Gastroesophageal sphincter (tissue), 4 donors: ENCODE measurements at regions not wholly inside any gene's neighbourhood (a gene's known extent, or its start where the extent isn't known, plus 50 kb on each side); places are given as distances from the start of the nearest gene placed in this dataset.

Experiments
- ATAC-seq: fragments of 150-250 bp; one replicate; pipeline ENCODE4 v1.9.1; 2016; ENCODE audit warnings: mild to moderate bottlenecking, moderate library complexity
- H3K27ac ChIP-seq, 4 donors: fragments of 200-600 bp; sonication (generic) in 3 of 4; 1 replicate in 3 of 4; 2 replicates in 1 of 4; pipeline ENCODE4 v1.5.1; 2016 to 2019
- H3K27me3 ChIP-seq: fragments of 200-600 bp; sonication (generic); one replicate; pipeline ENCODE4 v1.5.1; 2019
- H3K36me3 ChIP-seq, 2 donors: fragments of 200-600 bp; sonication (generic); one replicate each; pipeline ENCODE4 v1.5.1; 2019; ENCODE audit warnings: control low read depth in 1 of 2
- H3K4me1 ChIP-seq, 3 donors: fragments of 200-600 bp; sonication (generic); 1 replicate in 2 of 3; 2 replicates in 1 of 3; pipeline ENCODE4 v1.5.1; 2016 to 2019; ENCODE audit warnings: control low read depth in 2 of 3
- H3K4me3 ChIP-seq, 2 donors: fragments of 200-600 bp; sonication (generic); one replicate each; pipeline ENCODE4 v1.5.1; 2019; ENCODE audit warnings: mild to moderate bottlenecking in 1 of 2, moderate library complexity in 1 of 2
- H3K9me3 ChIP-seq, 3 donors: fragments of 200-600 bp; sonication (generic); one replicate each; pipeline ENCODE4 v1.5.1; 2017 to 2019; ENCODE audit warnings: control low read depth in 2 of 3
- EP300 ChIP-seq: sonication (generic); formaldehyde crosslinking; IDR thresholded peaks from one replicate; pipeline ENCODE4 v1.6.1; 2017; ENCODE audit warnings: antibody characterized with exemption, mild to moderate bottlenecking
- POLR2A ChIP-seq, 2 donors: fragments of 450-650 bp; IDR thresholded peaks; one replicate each; pipeline ENCODE4 v1.6.1; 2017; ENCODE audit warnings: antibody characterized with exemption in 2 of 2, mild to moderate bottlenecking in 2 of 2, moderate library complexity in 1 of 2
- POLR2AphosphoS5 ChIP-seq: sonication (generic); formaldehyde crosslinking; IDR thresholded peaks from one replicate; pipeline ENCODE4 v1.6.1; 2017; ENCODE audit warnings: antibody characterized with exemption
- WGBS, 2 donors: methylation state at CpG; one replicate each; pipeline ENCODE4 v1.1.5; 2018; ENCODE audit warnings: low coverage in 1 of 2; 5-methylcytosine and 5-hydroxymethylcytosine counted together
- TF ChIP-seq, protein P1 (sequence below), 4 experiments: fragments of 200-600 bp in 2 of 4; fragments of 450-650 bp in 2 of 4; sonication (generic) in 1 of 4; IDR thresholded peaks; one replicate each; pipeline ENCODE4 v1.5.1; 2017 to 2019; ENCODE audit warnings: antibody characterized with exemption in 4 of 4, mild to moderate bottlenecking in 2 of 4, moderate library complexity in 2 of 4

DNA sequence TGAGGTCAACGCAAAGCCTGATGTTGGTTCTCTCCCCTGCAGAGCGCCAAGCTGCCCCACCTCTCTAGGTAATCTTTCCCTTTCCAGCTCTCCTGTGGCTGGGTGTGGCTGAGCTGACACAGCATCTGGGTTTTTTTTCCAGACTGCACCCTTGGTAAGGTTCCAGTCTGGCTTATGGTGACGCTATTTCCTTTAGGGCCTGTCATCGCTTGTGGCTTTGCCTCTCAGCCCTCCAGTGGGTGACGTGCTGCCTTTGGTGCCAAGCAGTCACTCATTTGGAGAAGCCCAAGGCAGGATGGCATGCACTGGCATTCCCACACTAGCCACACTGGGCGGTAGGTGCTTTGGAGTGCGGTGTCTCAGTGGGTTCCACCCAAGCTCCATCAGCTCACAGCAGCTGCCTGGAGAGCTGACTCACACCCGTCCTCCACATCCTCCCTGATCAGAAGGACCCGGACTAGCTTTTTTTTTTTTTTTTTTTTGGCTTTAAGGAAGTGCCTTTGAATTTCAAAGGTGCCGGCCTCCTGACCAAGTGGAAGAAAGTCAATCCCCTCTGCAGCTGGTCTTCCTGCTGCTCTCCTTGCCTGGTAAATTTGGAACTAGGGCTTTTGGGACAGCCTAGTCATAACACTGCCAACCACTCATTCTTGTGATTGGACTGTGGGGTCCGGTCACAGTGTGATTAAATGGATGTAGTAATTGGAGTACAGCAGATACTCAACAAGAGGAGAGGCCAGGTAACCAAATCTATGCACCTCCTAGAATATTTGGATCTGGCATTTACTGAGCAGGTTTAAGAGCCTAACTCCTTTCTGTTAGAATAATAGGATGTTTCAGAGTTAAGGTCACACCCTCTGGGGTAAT, 153.6 kb downstream of the CD83 start:
- no peak for TF ChIP-seq POLR2AphosphoS5
- no peak for TF ChIP-seq POLR2A (IDR thresholded peaks at IDR 0.05)
- no peak for TF ChIP-seq EP300
- TF ChIP-seq, protein P1, sequence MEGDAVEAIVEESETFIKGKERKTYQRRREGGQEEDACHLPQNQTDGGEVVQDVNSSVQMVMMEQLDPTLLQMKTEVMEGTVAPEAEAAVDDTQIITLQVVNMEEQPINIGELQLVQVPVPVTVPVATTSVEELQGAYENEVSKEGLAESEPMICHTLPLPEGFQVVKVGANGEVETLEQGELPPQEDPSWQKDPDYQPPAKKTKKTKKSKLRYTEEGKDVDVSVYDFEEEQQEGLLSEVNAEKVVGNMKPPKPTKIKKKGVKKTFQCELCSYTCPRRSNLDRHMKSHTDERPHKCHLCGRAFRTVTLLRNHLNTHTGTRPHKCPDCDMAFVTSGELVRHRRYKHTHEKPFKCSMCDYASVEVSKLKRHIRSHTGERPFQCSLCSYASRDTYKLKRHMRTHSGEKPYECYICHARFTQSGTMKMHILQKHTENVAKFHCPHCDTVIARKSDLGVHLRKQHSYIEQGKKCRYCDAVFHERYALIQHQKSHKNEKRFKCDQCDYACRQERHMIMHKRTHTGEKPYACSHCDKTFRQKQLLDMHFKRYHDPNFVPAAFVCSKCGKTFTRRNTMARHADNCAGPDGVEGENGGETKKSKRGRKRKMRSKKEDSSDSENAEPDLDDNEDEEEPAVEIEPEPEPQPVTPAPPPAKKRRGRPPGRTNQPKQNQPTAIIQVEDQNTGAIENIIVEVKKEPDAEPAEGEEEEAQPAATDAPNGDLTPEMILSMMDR (IDR thresholded peaks at IDR 0.05), result no peak
- no peaks in the 10 kb centered on the region for H3K27me3 ChIP-seq
- H3K27ac ChIP-seq, result no peak overlapping the region
- H3K4me1 ChIP-seq, result peaks cover 0 to 15% (median 7%) of the 10 kb centered on the region in 3 donors
- no peaks in the 10 kb centered on the region for H3K36me3 ChIP-seq
- H3K4me3 ChIP-seq, result no peak overlapping the region
- WGBS, 2 donors, result 76 to 97% methylated on average over 5 to 11 of the region's 11 CpGs
- ATAC-seq, result no peak
- no peaks in the 10 kb centered on the region for H3K9me3 ChIP-seq

DNA sequence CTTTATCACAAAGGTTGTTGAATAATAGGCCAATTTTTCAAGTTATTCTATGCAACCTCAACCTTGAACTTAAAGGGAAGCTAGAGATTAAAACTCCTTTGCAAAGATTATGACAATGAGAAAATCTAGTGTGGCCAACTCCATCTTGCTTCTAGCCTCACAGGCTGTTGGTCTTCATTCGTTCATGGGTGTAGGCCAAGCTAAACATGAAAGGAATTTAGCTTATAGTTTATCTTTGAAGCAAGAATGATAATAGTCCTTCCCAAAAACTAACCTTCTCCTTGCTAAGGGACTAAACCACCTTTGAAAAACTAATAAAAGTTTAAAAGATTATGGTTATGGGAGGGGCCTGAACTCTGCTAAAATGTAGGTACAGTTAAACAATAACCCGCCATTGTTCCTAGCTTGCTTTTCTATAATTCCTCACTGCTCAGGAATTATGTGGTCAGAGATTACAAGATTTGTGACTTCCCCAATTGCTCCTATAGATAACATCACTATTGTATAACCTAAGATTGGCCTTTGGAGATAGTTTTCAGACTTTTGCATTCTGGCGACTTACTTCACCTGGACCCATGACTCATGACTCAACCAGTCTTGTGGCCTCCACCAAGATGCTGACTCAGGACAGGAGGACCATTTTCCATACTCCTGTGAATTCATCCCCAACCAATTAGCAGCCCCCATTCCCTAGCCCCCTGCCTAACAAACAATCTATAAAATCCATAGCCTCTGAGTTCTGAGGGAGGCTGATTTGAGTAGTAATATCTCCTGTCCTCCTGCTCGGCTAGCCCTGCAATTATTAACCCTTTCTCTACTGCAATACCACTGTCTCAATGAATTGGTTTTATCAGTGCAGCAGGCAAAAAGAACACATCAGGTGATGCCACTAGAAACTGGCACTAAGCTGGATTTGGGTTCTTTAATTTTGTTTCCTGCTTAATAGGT, 154.5 kb downstream of the CD83 start:
- Histone ChIP-seq H3K27ac (no peak overlapping the region), H3K4me1 (peaks cover 0 to 20% (median 7%) of the 10 kb centered on the region in 3 donors), H3K4me3 (no peak overlapping the region), H3K27me3 (no peaks in the 10 kb centered on the region), H3K36me3 (no peaks in the 10 kb centered on the region), H3K9me3 (no peaks in the 10 kb centered on the region)
- no peak for TF ChIP-seq POLR2AphosphoS5
- no peak for TF ChIP-seq EP300
- TF ChIP-seq, protein P1 (IDR thresholded peaks at IDR 0.05), result no peak
- no peak for TF ChIP-seq POLR2A (IDR thresholded peaks at IDR 0.05)
- ATAC-seq, result no peak
- 46 to 49% methylated on average over 3 to 4 of the region's 4 CpGs for WGBS, 2 donors

- no peaks in the 10 kb centered on the region for H3K9me3 ChIP-seq
- H3K4me3 ChIP-seq, result no peak overlapping the region
- WGBS, 2 donors, result no CpG with 5 or more reads among the region's 1 CpG
- H3K27ac ChIP-seq, result no peak overlapping the region
- H3K36me3 ChIP-seq, result no peaks in the 10 kb centered on the region
- peaks cover 0 to 20% (median 7%) of the 10 kb centered on the region in 3 donors for H3K4me1 ChIP-seq
- no peak for ATAC-seq
- no peak for TF ChIP-seq EP300
- no peak for TF ChIP-seq POLR2AphosphoS5
- TF ChIP-seq, protein P1 (IDR thresholded peaks at IDR 0.05), result no peak
- no peak for TF ChIP-seq POLR2A (IDR thresholded peaks at IDR 0.05)
- H3K27me3 ChIP-seq, result no peaks in the 10 kb centered on the region
Measured at GRCh38 chr6:14272737-14273085, 155.1 kb downstream of the CD83 start.

- ATAC-seq, result no peak
- H3K4me3 ChIP-seq, result no peak overlapping the region
- 54 to 94% methylated on average over 5 of the region's 8 CpGs for WGBS, 2 donors
- H3K27ac ChIP-seq, result no peak overlapping the region
- no peaks in the 10 kb centered on the region for H3K27me3 ChIP-seq
- H3K4me1 ChIP-seq, result peaks cover 0 to 20% (median 7%) of the 10 kb centered on the region in 3 donors
- TF ChIP-seq EP300 (no peak), POLR2AphosphoS5 (no peak), POLR2A (IDR thresholded peaks at IDR 0.05) (no peak)
- TF ChIP-seq, protein P1 (IDR thresholded peaks at IDR 0.05), result no peak
- no peaks in the 10 kb centered on the region for H3K36me3 ChIP-seq
- H3K9me3 ChIP-seq, result no peaks in the 10 kb centered on the region
Measured at GRCh38 chr6:14273191-14273590, 155.6 kb downstream of the CD83 start.
